CD14-positive monocyte (primary cell): ENCODE measurements at regions not wholly inside any gene's neighbourhood (a gene's known extent, or its start where the extent isn't known, plus 50 kb on each side); places are given as distances from the start of the nearest gene placed in this dataset.

Source experiments
- DNase-seq, 3 donors: peaks; one replicate each; pipeline ENCODE4 v3.0.0-alpha.2; 2011 to 2022
- H2AFZ ChIP-seq: 2 replicates; pipeline ENCODE4 v1.6.0; 2012; ENCODE audit warnings: mild to moderate bottlenecking, low read depth, low read length, inconsistent platforms; ENCODE audit not compliant: insufficient read depth, poor library complexity, severe bottlenecking
- H3K27ac ChIP-seq, 2 donors: 1 replicate in 1 of 2; 2 replicates in 1 of 2; pipeline ENCODE4 v1.5.1; 2012 to 2013; ENCODE audit warnings: low read length in 2 of 2, control low read depth in 1 of 2, inconsistent platforms in 1 of 2, low read depth in 1 of 2, mild to moderate bottlenecking in 1 of 2
- H3K27me3 ChIP-seq, 2 donors: one replicate each; pipeline versions ENCODE4 v1.6.0 to v1.6.1; 2011 to 2013; ENCODE audit warnings: low read length in 2 of 2; ENCODE audit not compliant: control insufficient read depth in 2 of 2, insufficient read depth in 2 of 2
- H3K36me3 ChIP-seq, 2 donors: replicated peaks in 1 of 2; 1 replicate in 1 of 2; 2 replicates in 1 of 2; pipeline versions ENCODE4 v1.5.1 to v1.6.1; 2012 to 2013; ENCODE audit warnings: low read length in 2 of 2, control low read depth in 1 of 2, inconsistent platforms in 1 of 2, mild to moderate bottlenecking in 1 of 2; ENCODE audit not compliant: insufficient read depth in 2 of 2, control insufficient read depth in 1 of 2
- H3K4me1 ChIP-seq, 2 donors: 1 replicate in 1 of 2; 2 replicates in 1 of 2; pipeline versions ENCODE4 v1.5.1 to v1.6.1; 2012 to 2013; ENCODE audit warnings: low read length in 2 of 2, control low read depth in 1 of 2, inconsistent platforms in 1 of 2, mild to moderate bottlenecking in 1 of 2, moderate library complexity in 1 of 2; ENCODE audit not compliant: insufficient read depth in 2 of 2, control insufficient read depth in 1 of 2
- H3K4me2 ChIP-seq: replicated peaks from 2 replicates; pipeline ENCODE3; 2012; ENCODE audit warnings: low read length, moderate library complexity, mild to moderate bottlenecking; ENCODE audit not compliant: poor library complexity, severe bottlenecking; ENCODE audit errors: extremely low read depth
- H3K4me3 ChIP-seq, 3 experiments: fragments of 200-600 bp in 1 of 3; sonication (generic) in 1 of 3; replicated peaks in 1 of 3; 1 replicate in 2 of 3; 2 replicates in 1 of 3; pipeline ENCODE4 v1.5.1; 2011 to 2013; ENCODE audit warnings: low read length in 3 of 3, mild to moderate bottlenecking in 3 of 3, control low read depth in 2 of 3, low read depth in 2 of 3, inconsistent platforms in 1 of 3, moderate library complexity in 1 of 3
- H3K79me2 ChIP-seq: 2 replicates; pipeline ENCODE4 v1.6.0; 2012; ENCODE audit warnings: mild to moderate bottlenecking, control low read depth, inconsistent platforms, low read length, moderate library complexity; ENCODE audit not compliant: insufficient read depth
- H3K9ac ChIP-seq: 2 replicates; pipeline ENCODE4 v1.6.0; 2017; ENCODE audit warnings: low read length, mild to moderate bottlenecking; ENCODE audit not compliant: insufficient read depth, poor library complexity, severe bottlenecking
- H3K9me3 ChIP-seq, 2 donors: replicated peaks in 1 of 2; 1 replicate in 1 of 2; 2 replicates in 1 of 2; pipeline versions ENCODE4 v1.5.1 to v1.6.1; 2012 to 2013; ENCODE audit warnings: low read length in 2 of 2, control low read depth in 1 of 2; ENCODE audit not compliant: control insufficient read depth in 1 of 2, insufficient read depth in 1 of 2
- H4K20me1 ChIP-seq: 2 replicates; pipeline ENCODE4 v1.6.0; 2012; ENCODE audit warnings: mild to moderate bottlenecking, low read length, control low read depth, moderate library complexity; ENCODE audit not compliant: insufficient read depth
- H3K27ac Mint-ChIP-seq, 7 donors: one replicate each; pipeline ENCODE4 v1.8.0; 2020; ENCODE audit warnings: mild to moderate bottlenecking in 7 of 7, mixed read lengths in 7 of 7, moderate library complexity in 6 of 7, inconsistent platforms in 2 of 7
- H3K27me3 Mint-ChIP-seq, 3 donors: one replicate each; pipeline ENCODE4 v1.8.0; 2021 to 2022; ENCODE audit warnings: low read depth in 3 of 3, mild to moderate bottlenecking in 3 of 3, mixed read lengths in 3 of 3, moderate library complexity in 3 of 3, inconsistent platforms in 1 of 3
- H3K36me3 Mint-ChIP-seq, 2 donors: one replicate each; pipeline ENCODE4 v1.8.0; 2020; ENCODE audit warnings: mixed read lengths in 2 of 2, inconsistent platforms in 1 of 2, mild to moderate bottlenecking in 1 of 2
- H3K4me1 Mint-ChIP-seq: one replicate; pipeline ENCODE4 v1.8.0; 2020; ENCODE audit warnings: mild to moderate bottlenecking, mixed read lengths
- H3K4me3 Mint-ChIP-seq, 2 donors: one replicate each; pipeline ENCODE4 v1.8.0; 2020; ENCODE audit warnings: mild to moderate bottlenecking in 2 of 2, mixed read lengths in 2 of 2, moderate library complexity in 1 of 2
- H3K9me3 Mint-ChIP-seq, 7 donors: one replicate each; pipeline ENCODE4 v1.8.0; 2020 to 2022; ENCODE audit warnings: mixed read lengths in 7 of 7, mild to moderate bottlenecking in 6 of 7, moderate library complexity in 6 of 7, inconsistent platforms in 2 of 7
- CTCF ChIP-seq: fragments of 200-600 bp; IDR thresholded peaks from one replicate; pipeline ENCODE4 v1.8.0; 2022; ENCODE audit warnings: antibody characterized with exemption, mild to moderate bottlenecking
- WGBS: methylation state at CpG from one replicate; pipeline ENCODE4 v1.1.5; 2013; ENCODE audit warnings: missing lambda C conversion rate; ENCODE audit not compliant: insufficient coverage; 5-methylcytosine and 5-hydroxymethylcytosine counted together
- intact Hi-C, 2 donors: fragments of 100-400 bp; cut with micrococcal nuclease; formaldehyde crosslinking; loops; one replicate each; pipeline versions ENCODE4 v1.15.0 to v1.15.1; 2023

GRCh38 chr6:139706912-139707311 is 332.5 kb upstream of the CITED2 start:
- H3K9me3 ChIP-seq: peaks cover 9% of the 10 kb centered on the region in 2 donors
- no peak overlapping the region for H3K27ac ChIP-seq
- H3K9me3 Mint-ChIP-seq: peaks cover 6 to 16% (median 14%) of the 10 kb centered on the region in 7 donors
- 100% methylated on average over 2 of the region's 3 CpGs for WGBS
- no peak overlapping the region for H2AFZ ChIP-seq
- no peaks in the 10 kb centered on the region for H3K36me3 ChIP-seq
- DNase-seq: no peak
- H3K27me3 ChIP-seq: no peaks in the 10 kb centered on the region
- peaks cover 0 to 2% (median 0%) of the 10 kb centered on the region in 3 donors for H3K27me3 Mint-ChIP-seq
- H4K20me1 ChIP-seq: no peaks in the 10 kb centered on the region
- no peak overlapping the region for H3K4me3 ChIP-seq
- no peak overlapping the region for H3K4me2 ChIP-seq
- H3K36me3 Mint-ChIP-seq: peaks cover 0 to 2% of the 10 kb centered on the region in 2 donors
- H3K9ac ChIP-seq: no peak overlapping the region
- H3K4me1 ChIP-seq: peaks cover 14 to 30% of the 10 kb centered on the region in 2 donors
- no peak overlapping the region for H3K27ac Mint-ChIP-seq
- no peak overlapping the region for H3K4me3 Mint-ChIP-seq
- H3K4me1 Mint-ChIP-seq: peaks cover 21% of the 10 kb centered on the region
- intact Hi-C loops: no loop called here
- no peak for TF ChIP-seq CTCF
- H3K79me2 ChIP-seq: no peaks in the 10 kb centered on the region

- no peak overlapping the region for H3K4me2 ChIP-seq
- H3K27ac ChIP-seq: no peak overlapping the region
- Mint-ChIP-seq H3K4me1 (peaks cover 12% of the 10 kb centered on the region), H3K27ac (no peak overlapping the region), H3K4me3 (no peak overlapping the region), H3K9me3 (peaks cover 7 to 24% (median 20%) of the 10 kb centered on the region in 7 donors), H3K27me3 (peaks cover 0 to 2% (median 0%) of the 10 kb centered on the region in 3 donors), H3K36me3 (peaks cover 2% of the 10 kb centered on the region in 2 donors)
- H3K79me2 ChIP-seq: no peaks in the 10 kb centered on the region
- no peak for DNase-seq
- TF ChIP-seq CTCF: no peak
- peaks cover 14 to 15% of the 10 kb centered on the region in 2 donors for H3K9me3 ChIP-seq
- no peak overlapping the region for H3K4me3 ChIP-seq
- H3K4me1 ChIP-seq: peaks cover 6 to 23% of the 10 kb centered on the region in 2 donors
- H2AFZ ChIP-seq: no peak overlapping the region
- H3K27me3 ChIP-seq: no peaks in the 10 kb centered on the region
- H3K36me3 ChIP-seq: no peaks in the 10 kb centered on the region
- no CpG with 5 or more reads among the region's 3 CpGs for WGBS
- H3K9ac ChIP-seq: no peak overlapping the region
- intact Hi-C loops: no loop called here
- H4K20me1 ChIP-seq: no peaks in the 10 kb centered on the region
Observed at GRCh38 chr6:139705284-139705683, 330.8 kb upstream of the CITED2 start.
